SK-N-SH (cell line): ENCODE measurements at regions not wholly inside any gene's neighbourhood (a gene's known extent, or its start where the extent isn't known, plus 50 kb on each side); places are given as distances from the start of the nearest gene placed in this dataset.
A peak's percentile ranks its signal among the peaks of the same experiment; 100 is the strongest.

Experiments used
- CTCF ChIA-PET: fragments of 300-600, 350-600 bp; formaldehyde crosslinking; extraction: SDS; loops from one replicate; lab custom pipeline; 2021; lab: Yijun Ruan, JAX
- POLR2A ChIA-PET: fragments of 350-600 bp; sonication (Branson Sonifier 250); formaldehyde crosslinking; extraction: SDS; loops from one replicate; lab custom pipeline; 2020; ENCODE audit warnings: antibody characterized with exemption, inconsistent platforms; lab: Yijun Ruan, JAX
- DNase-seq: peaks from one replicate; pipeline ENCODE4 v3.0.0; 2012
- H2AFZ ChIP-seq: fragments of 200-600 bp; sonication (generic); 2 replicates; pipeline ENCODE4 v1.8.1; 2016; ENCODE audit warnings: antibody characterized with exemption, mild to moderate bottlenecking, low read depth
- H3F3A ChIP-seq: fragments of 200-600 bp; sonication (generic); replicated peaks from 2 replicates; pipeline ENCODE3; 2016; ENCODE audit warnings: antibody characterized with exemption, mild to moderate bottlenecking; ENCODE audit not compliant: insufficient read depth
- H3K27ac ChIP-seq, 2 experiments: fragments of 200-500 bp in 1 of 2; fragments of 200-600 bp in 1 of 2; sonication (Bioruptor generic) in 1 of 2; sonication (generic), shearing (Covaris generic) in 1 of 2; 2 replicates each; pipeline versions ENCODE4 v1.5.1 to v1.6.1; 2014 to 2016; ENCODE audit warnings: low read depth in 2 of 2, inconsistent platforms in 1 of 2, low read length in 1 of 2, mild to moderate bottlenecking in 1 of 2, mixed read lengths in 1 of 2
- H3K27me3 ChIP-seq: fragments of 200-600 bp; sonication (generic), shearing (Covaris generic); 2 replicates; pipeline ENCODE4 v1.6.1; 2016; ENCODE audit warnings: mixed run types; ENCODE audit not compliant: insufficient read depth
- H3K36me3 ChIP-seq, 2 experiments: fragments of 200-500 bp in 1 of 2; fragments of 200-600 bp in 1 of 2; sonication (Bioruptor generic) in 1 of 2; sonication (generic) in 1 of 2; replicated peaks in 1 of 2; 2 replicates each; pipeline versions ENCODE3 to v1.5.1; 2014 to 2016; ENCODE audit warnings: low read length in 1 of 2, mild to moderate bottlenecking in 1 of 2; ENCODE audit not compliant: insufficient read depth in 2 of 2, control insufficient read depth in 1 of 2
- H3K4me1 ChIP-seq, 2 experiments: fragments of 200-500 bp in 1 of 2; fragments of 200-600 bp in 1 of 2; sonication (Bioruptor generic) in 1 of 2; sonication (generic), shearing (Covaris generic) in 1 of 2; 2 replicates each; pipeline versions ENCODE4 v1.5.1 to v1.6.1; 2014 to 2016; ENCODE audit warnings: low read depth in 1 of 2, low read length in 1 of 2, mixed run types in 1 of 2; ENCODE audit not compliant: insufficient read depth in 2 of 2, control insufficient read depth in 1 of 2
- H3K4me2 ChIP-seq: fragments of 200-600 bp; sonication (generic), shearing (Covaris generic); 2 replicates; pipeline ENCODE4 v1.6.1; 2017; ENCODE audit warnings: mixed run types
- H3K4me3 ChIP-seq, 2 experiments: fragments of 200-500 bp in 1 of 2; fragments of 200-600 bp in 1 of 2; sonication (Bioruptor generic) in 1 of 2; sonication (generic), shearing (Covaris generic) in 1 of 2; 2 replicates each; pipeline versions ENCODE4 v1.5.1 to v1.8.1; 2014 to 2016; ENCODE audit warnings: low read depth in 2 of 2, inconsistent platforms in 1 of 2, low read length in 1 of 2, mild to moderate bottlenecking in 1 of 2, mixed read lengths in 1 of 2, moderate library complexity in 1 of 2
- H3K79me2 ChIP-seq: fragments of 200-600 bp; sonication (generic); 2 replicates; pipeline ENCODE4 v1.8.1; 2017; ENCODE audit warnings: mild to moderate bottlenecking; ENCODE audit not compliant: insufficient read depth
- H3K9ac ChIP-seq: fragments of 200-600 bp; sonication (generic); 2 replicates; pipeline ENCODE4 v1.6.1; 2017; ENCODE audit warnings: mixed run types
- H3K9me2 ChIP-seq: fragments of 200-600 bp; sonication (generic); 2 replicates; pipeline ENCODE4 v1.6.1; 2017; ENCODE audit warnings: mixed run types
- H3K9me3 ChIP-seq: fragments of 200-600 bp; sonication (generic); 2 replicates; pipeline ENCODE4 v1.6.1; 2017; ENCODE audit warnings: mixed run types, mild to moderate bottlenecking, moderate library complexity
- H4K20me1 ChIP-seq: fragments of 200-600 bp; sonication (generic); 2 replicates; pipeline ENCODE4 v1.6.1; 2017; ENCODE audit warnings: mild to moderate bottlenecking, mixed run types; ENCODE audit not compliant: insufficient read depth
- EP300 ChIP-seq, 2 experiments: IDR thresholded peaks; 2 replicates each; pipeline versions ENCODE4 v1.4.0 to v1.6.1; 2012; ENCODE audit warnings: borderline replicate concordance in 1 of 2, low read depth in 1 of 2, low read length in 1 of 2
- EZH2phosphoT487 ChIP-seq: fragments of 200-600 bp; sonication (generic); IDR thresholded peaks from 2 replicates; pipeline ENCODE4 v1.6.1; 2017; ENCODE audit warnings: low read depth, mixed run types, mild to moderate bottlenecking, antibody characterized with exemption, moderate library complexity, borderline replicate concordance
- FOSL2 ChIP-seq: IDR thresholded peaks from 2 replicates; pipeline ENCODE4 v1.4.0; 2012; ENCODE audit warnings: low read depth, mild to moderate bottlenecking, moderate library complexity, borderline replicate concordance
- FOXM1 ChIP-seq: IDR thresholded peaks from 2 replicates; pipeline ENCODE4 v1.4.0; 2012; ENCODE audit warnings: low read depth, mild to moderate bottlenecking
- GABPA ChIP-seq: IDR thresholded peaks from 2 replicates; pipeline ENCODE4 v1.4.0; 2012; ENCODE audit warnings: low read depth, mild to moderate bottlenecking
- GATA2 ChIP-seq: sonication (generic); formaldehyde crosslinking; IDR thresholded peaks from 2 replicates; pipeline ENCODE4 v1.5.0; 2020; ENCODE audit warnings: mild to moderate bottlenecking, missing genetic modification reagents
- JUND ChIP-seq: IDR thresholded peaks from 2 replicates; pipeline ENCODE4 v1.4.0; 2012
- MEF2A ChIP-seq: IDR thresholded peaks from 2 replicates; pipeline ENCODE4 v1.4.0; 2012; ENCODE audit warnings: low read depth, borderline replicate concordance
- NFIC ChIP-seq: IDR thresholded peaks from 2 replicates; pipeline ENCODE4 v1.4.0; 2012; ENCODE audit warnings: borderline replicate concordance
- NRF1 ChIP-seq: IDR thresholded peaks from 2 replicates; pipeline ENCODE4 v1.6.1; 2012; ENCODE audit warnings: low read depth, mild to moderate bottlenecking, low read length
- POLR2AphosphoS5 ChIP-seq: IDR thresholded peaks from 2 replicates; pipeline ENCODE4 v1.6.1; 2012; ENCODE audit warnings: low read depth, low read length
- RAD21 ChIP-seq: IDR thresholded peaks from 2 replicates; pipeline ENCODE4 v1.6.1; 2012; ENCODE audit warnings: mild to moderate bottlenecking, low read length
- RFX5 ChIP-seq: IDR thresholded peaks from 2 replicates; pipeline ENCODE4 v1.6.1; 2012; ENCODE audit warnings: mild to moderate bottlenecking, improper control_type of control experiment, low read length
- SIN3A ChIP-seq: IDR thresholded peaks from 2 replicates; pipeline ENCODE4 v1.6.1; 2012; ENCODE audit warnings: low read depth, mild to moderate bottlenecking, low read length, moderate library complexity, borderline replicate concordance
- TCF12 ChIP-seq: IDR thresholded peaks from 2 replicates; pipeline ENCODE4 v1.4.0; 2012
- TEAD4 ChIP-seq: IDR thresholded peaks from 2 replicates; pipeline ENCODE4 v1.4.0; 2012; ENCODE audit warnings: mild to moderate bottlenecking, borderline replicate concordance; ENCODE audit not compliant: insufficient read depth
- WGBS: methylation state at CpG from one replicate; pipeline ENCODE4 v1.1.6; 2017; ENCODE audit warnings: low lambda C conversion rate; 5-methylcytosine and 5-hydroxymethylcytosine counted together
- TF ChIP-seq, protein P1 (sequence below): IDR thresholded peaks from 2 replicates; pipeline ENCODE4 v1.4.0; 2012; ENCODE audit warnings: low read depth
- TF ChIP-seq, protein P2 (sequence below): IDR thresholded peaks from 2 replicates; pipeline ENCODE4 v1.4.0; 2012; ENCODE audit warnings: low read depth, borderline replicate concordance
- TF ChIP-seq, protein P3 (sequence below): IDR thresholded peaks from 2 replicates; pipeline ENCODE4; 2012

DNA sequence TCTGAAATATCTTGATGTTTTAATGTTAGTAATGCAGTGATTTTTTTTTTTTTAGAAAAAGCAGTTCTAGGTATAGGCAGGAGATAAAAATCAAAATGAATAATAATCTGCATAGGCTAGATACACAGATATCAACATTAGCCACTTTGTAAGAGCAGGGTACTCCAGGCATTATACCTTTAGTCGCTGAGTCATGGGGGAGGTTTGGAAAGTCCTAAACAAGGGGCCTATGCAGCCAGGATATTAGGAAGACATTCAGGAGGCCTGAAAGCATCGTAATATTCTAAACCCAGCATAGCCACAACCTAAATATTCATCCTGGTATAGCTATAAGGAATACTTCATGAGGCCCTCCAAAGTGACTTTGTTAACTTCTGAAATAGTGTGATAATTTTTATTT is 258.1 kb upstream of the NECTIN3 start:
- WGBS: 75% methylated on average over 2 of the region's 2 CpGs
- Histone ChIP-seq H3K27ac (peak overlapping the region in 1 of 2 experiments; percentile 84; a peak in 2 of 4 replicates), H3K4me3 (no peak overlapping the region; a peak in 1 of 4 replicates), H3F3A (peaks cover 37% of the 10 kb centered on the region), H3K9me3 (no peaks in the 10 kb centered on the region), H3K36me3 (no peaks in the 10 kb centered on the region), H2AFZ (no peak overlapping the region), H3K4me1 (peaks cover 0 to 26% of the 10 kb centered on the region in 2 experiments; a peak in 3 of 4 replicates), H4K20me1 (no peaks in the 10 kb centered on the region), H3K27me3 (no peaks in the 10 kb centered on the region), H3K79me2 (no peaks in the 10 kb centered on the region), H3K9me2 (no peaks in the 10 kb centered on the region), H3K9ac (no peak overlapping the region), H3K4me2 (0 out of 2 replicates have a peak overlapping the region, but pooled peaks have one; percentile 46)
- CTCF ChIA-PET: no interaction called here
- DNase-seq: no peak
- POLR2A ChIA-PET: no interaction called here
- TF ChIP-seq JUND (0 out of 2 replicates have a peak, but pooled peaks have one; percentile 3), NRF1 (no peak)

DNA sequence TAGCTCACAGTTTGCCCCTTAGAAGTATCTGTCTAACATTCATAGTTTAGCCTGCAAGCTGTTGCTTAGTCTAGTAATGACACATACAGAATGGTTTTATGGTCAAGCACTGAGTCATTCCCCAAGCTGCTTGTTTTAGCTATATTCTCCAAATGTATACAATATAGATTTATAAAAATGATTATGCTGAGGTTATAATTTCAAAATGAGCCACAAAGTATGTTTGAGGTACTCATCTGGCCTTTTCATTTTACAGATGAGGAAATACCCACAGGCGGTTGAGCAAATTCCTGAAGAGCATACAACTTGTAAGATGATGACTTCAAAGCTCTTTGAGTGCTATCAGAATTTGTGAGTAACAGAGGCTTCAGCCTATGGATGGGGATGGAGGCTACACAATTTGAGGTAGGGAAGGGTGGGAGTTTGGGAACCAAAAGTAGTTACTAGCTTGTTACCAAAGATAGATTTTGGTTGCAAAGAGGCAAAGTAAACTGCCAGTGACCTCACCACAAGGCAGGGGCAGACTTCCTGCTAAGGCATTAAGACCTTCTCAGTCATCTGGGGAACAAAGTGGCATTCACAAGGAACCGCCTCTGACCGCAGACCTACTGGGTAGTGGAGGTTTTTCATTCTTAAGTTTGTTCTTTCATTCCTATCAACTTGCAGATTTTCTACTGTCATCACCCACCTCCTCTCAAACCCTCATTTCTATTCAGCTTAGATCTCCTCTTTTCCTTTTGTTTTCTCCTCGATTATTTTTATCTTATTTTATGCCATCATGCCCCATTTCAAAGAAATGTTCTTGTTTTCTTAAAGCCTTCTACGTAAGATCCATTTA is 257.2 kb upstream of the NECTIN3 start:
- POLR2A ChIA-PET: no interaction called here
- H3K4me3 ChIP-seq: no peak overlapping the region; a peak in 1 of 4 replicates
- peaks cover 37% of the 10 kb centered on the region for H3F3A ChIP-seq
- no peaks in the 10 kb centered on the region for H4K20me1 ChIP-seq
- no peaks in the 10 kb centered on the region for H3K36me3 ChIP-seq
- no peak for DNase-seq
- no peaks in the 10 kb centered on the region for H3K9me2 ChIP-seq
- H3K27ac ChIP-seq: peak overlapping the region in 1 of 2 experiments; percentile 84; a peak in 3 of 4 replicates
- H2AFZ ChIP-seq: peak overlapping the region; percentile 83; the same call in 1 of the 2 replicates
- no peaks in the 10 kb centered on the region for H3K9me3 ChIP-seq
- H3K4me2 ChIP-seq: peak overlapping the region; percentile 46
- CTCF ChIA-PET: no interaction called here
- peak overlapping the region; percentile 48; the same call in 1 of the 2 replicates for H3K9ac ChIP-seq
- H3K4me1 ChIP-seq: peaks cover 0 to 26% of the 10 kb centered on the region in 2 experiments; a peak in 3 of 4 replicates
- no peaks in the 10 kb centered on the region for H3K79me2 ChIP-seq
- 51% methylated on average over 5 of the region's 5 CpGs for WGBS
- H3K27me3 ChIP-seq: no peaks in the 10 kb centered on the region
- TF ChIP-seq RAD21: no peak
- no peak for TF ChIP-seq RFX5
- TF ChIP-seq, protein P1, sequence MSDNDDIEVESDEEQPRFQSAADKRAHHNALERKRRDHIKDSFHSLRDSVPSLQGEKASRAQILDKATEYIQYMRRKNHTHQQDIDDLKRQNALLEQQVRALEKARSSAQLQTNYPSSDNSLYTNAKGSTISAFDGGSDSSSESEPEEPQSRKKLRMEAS: 0 out of 2 replicates have a peak, but pooled peaks have one; percentile 23
- peak in 1 of 2 experiments; percentile 55; a peak in 1 of 4 replicates for TF ChIP-seq EP300 (IDR thresholded peaks at IDR 0.05; ENCODE audit: borderline replicate concordance in 1 of 2, low read depth in 1 of 2, low read length in 1 of 2)
- TF ChIP-seq MEF2A: peak; percentile 56; the same call in 1 of the 2 replicates
- no peak for TF ChIP-seq GABPA
- TF ChIP-seq POLR2AphosphoS5: peak; percentile 8; the same call in 1 of the 2 replicates
- no peak for TF ChIP-seq GATA2 (CRISPR knock-in tag)
- TF ChIP-seq JUND: peak; percentile 72; the same call in 1 of the 2 replicates
- peak; percentile 16; the same call in 1 of the 2 replicates for TF ChIP-seq FOXM1
- TF ChIP-seq NFIC: peak; percentile 26; the same call in 1 of the 2 replicates
- TF ChIP-seq TCF12: peak; percentile 76
- TF ChIP-seq SIN3A: no peak
- peak; percentile 82 for TF ChIP-seq FOSL2
- TF ChIP-seq, protein P2, sequence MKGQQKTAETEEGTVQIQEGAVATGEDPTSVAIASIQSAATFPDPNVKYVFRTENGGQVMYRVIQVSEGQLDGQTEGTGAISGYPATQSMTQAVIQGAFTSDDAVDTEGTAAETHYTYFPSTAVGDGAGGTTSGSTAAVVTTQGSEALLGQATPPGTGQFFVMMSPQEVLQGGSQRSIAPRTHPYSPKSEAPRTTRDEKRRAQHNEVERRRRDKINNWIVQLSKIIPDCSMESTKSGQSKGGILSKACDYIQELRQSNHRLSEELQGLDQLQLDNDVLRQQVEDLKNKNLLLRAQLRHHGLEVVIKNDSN: no peak
- TF ChIP-seq, protein P3, sequence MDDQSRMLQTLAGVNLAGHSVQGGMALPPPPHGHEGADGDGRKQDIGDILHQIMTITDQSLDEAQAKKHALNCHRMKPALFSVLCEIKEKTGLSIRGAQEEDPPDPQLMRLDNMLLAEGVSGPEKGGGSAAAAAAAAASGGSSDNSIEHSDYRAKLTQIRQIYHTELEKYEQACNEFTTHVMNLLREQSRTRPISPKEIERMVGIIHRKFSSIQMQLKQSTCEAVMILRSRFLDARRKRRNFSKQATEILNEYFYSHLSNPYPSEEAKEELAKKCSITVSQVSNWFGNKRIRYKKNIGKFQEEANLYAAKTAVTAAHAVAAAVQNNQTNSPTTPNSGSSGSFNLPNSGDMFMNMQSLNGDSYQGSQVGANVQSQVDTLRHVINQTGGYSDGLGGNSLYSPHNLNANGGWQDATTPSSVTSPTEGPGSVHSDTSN: peak; percentile 62
- TF ChIP-seq EZH2phosphoT487: no peak
- TF ChIP-seq TEAD4: peak; percentile 36; the same call in 1 of the 2 replicates
